ENCODE measurements at regions not wholly inside any gene's neighbourhood (a gene's known extent, or its start where the extent isn't known, plus 50 kb on each side); places are given as distances from the start of the nearest gene placed in this dataset.
"Not testable (repeated sequence)": the region's sequence is repeated elsewhere in the genome, so short reads cannot be mapped to it uniquely, and the experiment has no call there.

DNA sequence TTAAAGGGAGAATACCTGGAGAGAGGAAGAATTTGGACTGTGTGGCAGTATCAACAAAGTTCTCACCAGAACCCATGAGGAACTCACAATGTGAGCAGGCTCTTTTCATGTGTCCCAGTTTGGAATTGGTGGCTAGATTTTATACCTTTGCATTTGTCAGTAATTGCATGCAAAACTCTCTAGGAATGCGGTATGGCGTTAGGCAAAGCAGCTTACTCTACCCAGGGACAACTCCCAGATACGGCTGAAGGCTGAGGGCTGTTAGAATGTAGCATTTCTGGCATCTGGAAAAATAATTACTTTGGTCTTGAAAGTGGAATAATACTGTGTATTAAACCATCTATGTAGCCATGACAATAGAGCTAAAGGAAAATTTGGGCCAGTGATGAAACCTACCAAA lies 635.5 kb downstream of the SLC16A7 start:
- H3K36me3 ChIP-seq (ENCODE audit: low read depth), result no peaks in the 10 kb centered on the region
- no peaks in the 10 kb centered on the region for H3K4me1 ChIP-seq (ENCODE audit: insufficient read depth, poor library complexity, severe bottlenecking)
- TF ChIP-seq, protein P1, sequence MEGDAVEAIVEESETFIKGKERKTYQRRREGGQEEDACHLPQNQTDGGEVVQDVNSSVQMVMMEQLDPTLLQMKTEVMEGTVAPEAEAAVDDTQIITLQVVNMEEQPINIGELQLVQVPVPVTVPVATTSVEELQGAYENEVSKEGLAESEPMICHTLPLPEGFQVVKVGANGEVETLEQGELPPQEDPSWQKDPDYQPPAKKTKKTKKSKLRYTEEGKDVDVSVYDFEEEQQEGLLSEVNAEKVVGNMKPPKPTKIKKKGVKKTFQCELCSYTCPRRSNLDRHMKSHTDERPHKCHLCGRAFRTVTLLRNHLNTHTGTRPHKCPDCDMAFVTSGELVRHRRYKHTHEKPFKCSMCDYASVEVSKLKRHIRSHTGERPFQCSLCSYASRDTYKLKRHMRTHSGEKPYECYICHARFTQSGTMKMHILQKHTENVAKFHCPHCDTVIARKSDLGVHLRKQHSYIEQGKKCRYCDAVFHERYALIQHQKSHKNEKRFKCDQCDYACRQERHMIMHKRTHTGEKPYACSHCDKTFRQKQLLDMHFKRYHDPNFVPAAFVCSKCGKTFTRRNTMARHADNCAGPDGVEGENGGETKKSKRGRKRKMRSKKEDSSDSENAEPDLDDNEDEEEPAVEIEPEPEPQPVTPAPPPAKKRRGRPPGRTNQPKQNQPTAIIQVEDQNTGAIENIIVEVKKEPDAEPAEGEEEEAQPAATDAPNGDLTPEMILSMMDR (IDR thresholded peaks at IDR 0.05; ENCODE audit: poor library complexity, severe bottlenecking), result no peak
- no peak overlapping the region for H3K27ac ChIP-seq (ENCODE audit: poor library complexity, severe bottlenecking)
- no peak overlapping the region for H3K4me3 ChIP-seq (ENCODE audit: severe bottlenecking)
- H3K27me3 ChIP-seq (ENCODE audit: insufficient read depth, poor library complexity, severe bottlenecking), result no peaks in the 10 kb centered on the region
- DNase-seq (ENCODE audit: low spot score) (no peak), ATAC-seq (ENCODE audit: low read depth) (no peak)
- no peaks in the 10 kb centered on the region for H3K9me3 ChIP-seq (ENCODE audit: severe bottlenecking)

DNA sequence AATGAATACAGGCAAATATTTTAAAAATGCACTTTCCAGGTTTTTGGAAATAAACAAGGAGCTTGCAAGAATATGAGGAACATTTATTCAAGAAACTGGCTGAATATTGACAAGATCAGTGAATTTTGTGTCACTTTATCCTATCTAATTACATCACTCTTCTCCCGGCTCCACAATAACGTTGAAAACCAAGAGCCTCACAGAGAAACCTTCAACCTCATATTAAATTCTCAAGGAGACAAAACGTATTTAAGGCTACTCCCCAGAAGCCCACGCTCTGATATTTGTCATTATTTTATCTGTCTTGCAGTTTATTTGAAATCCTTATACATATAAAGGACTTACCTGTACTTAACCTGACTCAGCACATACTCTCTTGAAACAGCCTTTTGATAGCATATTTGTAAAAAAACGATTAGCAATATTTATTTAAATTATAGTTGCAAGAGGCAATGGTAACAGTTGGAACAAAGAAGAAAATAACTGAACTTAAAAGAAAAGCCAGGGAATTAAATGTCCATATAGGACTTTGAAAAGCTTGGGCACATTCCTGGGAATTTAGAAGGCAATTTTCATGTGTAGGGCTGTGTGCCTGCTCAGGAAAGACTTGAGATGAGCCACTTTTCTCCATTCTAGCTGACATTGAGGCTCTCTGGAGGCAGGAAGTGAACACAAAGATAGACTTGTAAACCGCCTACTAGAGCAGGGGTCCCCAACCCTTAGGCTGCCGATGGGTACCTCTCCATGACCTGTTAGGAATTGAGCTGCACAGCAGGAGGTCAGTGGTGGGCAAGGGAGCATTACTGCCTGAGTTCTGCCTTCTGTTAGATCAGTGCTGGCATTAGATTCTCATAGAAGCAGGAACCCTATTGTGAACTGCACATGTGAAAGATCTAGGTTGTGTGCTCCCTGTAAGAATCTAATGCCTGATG lies 636.4 kb downstream of the SLC16A7 start:
- H3K4me3 ChIP-seq (ENCODE audit: severe bottlenecking), result no peak overlapping the region
- H3K36me3 ChIP-seq (ENCODE audit: low read depth), result no peaks in the 10 kb centered on the region
- no peak overlapping the region for H3K27ac ChIP-seq (ENCODE audit: poor library complexity, severe bottlenecking)
- no peak for DNase-seq (ENCODE audit: low spot score)
- no peaks in the 10 kb centered on the region for H3K9me3 ChIP-seq (ENCODE audit: severe bottlenecking)
- no peaks in the 10 kb centered on the region for H3K27me3 ChIP-seq (ENCODE audit: insufficient read depth, poor library complexity, severe bottlenecking)
- no peaks in the 10 kb centered on the region for H3K4me1 ChIP-seq (ENCODE audit: insufficient read depth, poor library complexity, severe bottlenecking)
- no peak for ATAC-seq (ENCODE audit: low read depth)
- TF ChIP-seq, protein P1 (IDR thresholded peaks at IDR 0.05; ENCODE audit: poor library complexity, severe bottlenecking), result no peak

DNA sequence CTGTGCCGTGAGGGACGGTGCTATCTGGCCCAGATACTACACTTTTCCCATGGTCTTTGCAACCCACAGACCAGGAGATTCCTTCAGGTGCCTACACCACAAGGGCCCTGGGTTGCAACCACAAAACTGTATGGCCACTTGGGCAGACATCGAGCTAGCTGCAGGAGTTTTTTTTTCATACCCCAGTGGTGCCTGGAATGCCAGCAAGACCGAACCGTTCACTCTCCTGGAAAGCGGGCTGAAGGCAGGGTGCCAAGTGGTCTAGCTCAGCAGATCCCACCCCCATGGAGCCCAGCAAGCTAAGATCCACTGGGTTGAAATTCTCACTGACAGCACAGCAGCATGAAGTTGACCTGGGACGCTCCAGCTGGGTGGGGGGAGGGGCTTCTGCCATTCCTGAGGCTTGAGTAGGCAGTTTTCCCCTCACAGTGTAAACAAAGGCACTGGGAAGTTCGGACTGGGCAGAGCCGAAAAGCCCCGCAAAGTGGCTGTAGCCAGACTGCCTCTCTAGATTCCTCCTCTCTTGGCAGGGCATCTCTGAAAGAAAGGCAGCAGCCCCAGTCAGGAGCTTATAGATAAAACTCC lies 638.9 kb downstream of the SLC16A7 start:
- DNase-seq (ENCODE audit: low spot score); ATAC-seq (ENCODE audit: low read depth): not testable (repeated sequence)

DNA sequence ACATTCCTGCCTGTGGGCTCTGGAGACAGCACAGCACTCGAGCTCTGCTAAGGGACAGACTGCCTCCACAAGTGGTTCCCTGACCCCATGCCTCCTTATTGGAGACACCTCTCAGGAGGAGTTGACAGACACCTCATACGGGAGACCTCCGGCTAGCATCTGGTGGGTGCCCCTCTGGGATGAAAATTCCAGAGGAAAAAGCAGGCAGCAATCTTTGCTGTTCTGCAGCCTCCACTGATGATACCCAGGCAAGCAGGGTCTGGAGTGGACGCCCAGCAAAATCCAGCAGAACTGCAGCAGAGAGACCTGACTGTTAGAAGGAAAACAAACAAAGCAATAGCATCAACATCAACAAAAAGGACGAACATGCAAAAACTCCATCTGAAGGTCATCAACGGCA lies 639.4 kb downstream of the SLC16A7 start:
- H3K4me3 ChIP-seq (ENCODE audit: severe bottlenecking), result no peak overlapping the region
- no peak for ATAC-seq (ENCODE audit: low read depth)
- no peaks in the 10 kb centered on the region for H3K27me3 ChIP-seq (ENCODE audit: insufficient read depth, poor library complexity, severe bottlenecking)
- no peaks in the 10 kb centered on the region for H3K4me1 ChIP-seq (ENCODE audit: insufficient read depth, poor library complexity, severe bottlenecking)
- no peaks in the 10 kb centered on the region for H3K9me3 ChIP-seq (ENCODE audit: severe bottlenecking)
- no peak overlapping the region for H3K27ac ChIP-seq (ENCODE audit: poor library complexity, severe bottlenecking)
- TF ChIP-seq, protein P1 (IDR thresholded peaks at IDR 0.05; ENCODE audit: poor library complexity, severe bottlenecking), result no peak
- DNase-seq (ENCODE audit: low spot score), result no peak
- H3K36me3 ChIP-seq (ENCODE audit: low read depth), result no peaks in the 10 kb centered on the region

More for the DNA sequence above, 638.9 kb downstream of the SLC16A7 start:
- not testable (repeated sequence) for H3K36me3 ChIP-seq (ENCODE audit: low read depth); H3K27me3 ChIP-seq (ENCODE audit: insufficient read depth, poor library complexity, severe bottlenecking); H3K27ac ChIP-seq (ENCODE audit: poor library complexity, severe bottlenecking); H3K4me3 ChIP-seq (ENCODE audit: severe bottlenecking); H3K9me3 ChIP-seq (ENCODE audit: severe bottlenecking); H3K4me1 ChIP-seq (ENCODE audit: insufficient read depth, poor library complexity, severe bottlenecking)

DNA sequence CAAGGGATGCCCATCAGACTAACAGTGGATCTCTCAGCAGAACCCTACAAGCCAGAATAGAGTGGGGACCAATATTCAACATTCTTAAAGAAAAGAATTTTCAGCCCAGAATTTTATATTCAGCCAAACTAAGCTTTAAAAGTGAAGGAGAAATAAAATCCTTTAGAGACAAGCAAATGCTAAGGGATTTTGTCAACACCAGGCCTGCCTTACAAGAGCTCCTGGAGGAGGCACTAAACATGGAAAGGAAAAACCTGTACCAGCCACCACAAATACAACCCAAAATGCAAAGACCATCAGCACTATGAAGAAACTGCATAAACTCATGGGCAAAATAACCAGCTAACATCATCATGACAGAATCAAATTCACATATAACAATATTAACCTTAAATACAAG lies 640.6 kb downstream of the SLC16A7 start:
- not testable (repeated sequence) for H3K4me1 ChIP-seq (ENCODE audit: insufficient read depth, poor library complexity, severe bottlenecking); ATAC-seq (ENCODE audit: low read depth); H3K4me3 ChIP-seq (ENCODE audit: severe bottlenecking); H3K27ac ChIP-seq (ENCODE audit: poor library complexity, severe bottlenecking); H3K27me3 ChIP-seq (ENCODE audit: insufficient read depth, poor library complexity, severe bottlenecking); H3K9me3 ChIP-seq (ENCODE audit: severe bottlenecking); H3K36me3 ChIP-seq (ENCODE audit: low read depth); DNase-seq (ENCODE audit: low spot score)

All from RWPE2 (cell line).